Body of pancreas (tissue), 4 donors: ENCODE measurements at regions not wholly inside any gene's neighbourhood (a gene's known extent, or its start where the extent isn't known, plus 50 kb on each side); places are given as distances from the start of the nearest gene placed in this dataset.

Source experiments
- CTCF ChIP-seq, 7 experiments: fragments of 450-650 bp in 4 of 7; fragments of 200-600 bp in 3 of 7; sonication (generic) in 3 of 7; IDR thresholded peaks; one replicate each; pipeline ENCODE4 v1.5.1; 2016 to 2019; ENCODE audit warnings: antibody characterized with exemption in 7 of 7
- POLR2A ChIP-seq, 3 donors: fragments of 450-650 bp; IDR thresholded peaks; one replicate each; pipeline ENCODE4 v1.6.1; 2016; ENCODE audit warnings: antibody characterized with exemption in 3 of 3, mild to moderate bottlenecking in 2 of 3

GRCh38 chr2:176577054-176577453 is 307.8 kb downstream of the MTX2 start:
- no peak for TF ChIP-seq CTCF (IDR thresholded peaks at IDR 0.05)
- no peak for TF ChIP-seq POLR2A (IDR thresholded peaks at IDR 0.05)
